K562 (cell line): ENCODE measurements at regions not wholly inside any gene's neighbourhood (a gene's known extent, or its start where the extent isn't known, plus 50 kb on each side); places are given as distances from the start of the nearest gene placed in this dataset.

Source experiments
- ATAC-seq: fragments of 200-7000 bp; cut with Tn5 transposase; 3 replicates; pipeline ENCODE4 v1.9.1; 2020; ENCODE audit warnings: moderate library complexity
- BruUV-seq: library from RNA; stranded (reverse); fragments of 400-500 nt; replicated peaks from 2 replicates; lab custom pipeline; 2021; lab: Mats Ljungman, UMichigan
- CTCF ChIA-PET: fragments of 300-600 bp; formaldehyde crosslinking; extraction: SDS; loops from one replicate; lab custom pipeline; 2021; ENCODE audit warnings: low intra/inter-chr PET ratio; lab: Yijun Ruan, JAX
- POLR2A ChIA-PET: fragments of 300-600, 350-650 bp; sonication (Branson Sonifier 250); formaldehyde crosslinking; extraction: SDS; loops from one replicate; lab custom pipeline; 2021; ENCODE audit warnings: antibody characterized with exemption, inconsistent platforms; lab: Yijun Ruan, JAX
- DNase-seq, 4 experiments: peaks; one replicate each; pipeline versions ENCODE4 v3.0.0 to v3.0.0-alpha.2; 2011 to 2018; ENCODE audit warnings: low spot score in 3 of 4, mixed read lengths in 3 of 4; ENCODE audit errors: extremely low read depth in 1 of 4
- FAIRE-seq: peaks from 2 replicates; lab custom pipeline; 2011; peaks lifted over from hg19 to GRCh38; lab: Jason Lieb, UNC
- H2AFZ ChIP-seq: 2 replicates; pipeline ENCODE4 v1.6.0; 2011; ENCODE audit warnings: low read depth, low read length, control low read depth, inconsistent platforms
- H3K27ac ChIP-seq: fragments of 200-600 bp; 3 replicates; pipeline ENCODE4 v1.8.0; 2011; ENCODE audit warnings: low read depth, mild to moderate bottlenecking, control low read depth, inconsistent platforms, low read length, moderate library complexity, mixed read lengths; ENCODE audit errors: extremely low read depth
- H3K27me3 ChIP-seq, 2 experiments: fragments of 300-600 bp in 1 of 2; 2 replicates in 1 of 2; 3 replicates in 1 of 2; pipeline versions ENCODE4 v1.6.0 to v1.8.0; 2011; ENCODE audit warnings: inconsistent platforms in 2 of 2, low read length in 2 of 2, mild to moderate bottlenecking in 1 of 2, mixed read lengths in 1 of 2, moderate library complexity in 1 of 2; ENCODE audit not compliant: control insufficient read depth in 2 of 2, insufficient read depth in 2 of 2
- H3K36me3 ChIP-seq: fragments of 300-600 bp; 3 replicates; pipeline ENCODE4 v1.8.0; 2011; ENCODE audit warnings: mild to moderate bottlenecking, low read length, inconsistent platforms; ENCODE audit not compliant: control insufficient read depth, insufficient read depth
- H3K4me1 ChIP-seq, 2 experiments: fragments of 200-600 bp in 1 of 2; replicated peaks in 1 of 2; 2 replicates in 1 of 2; 3 replicates in 1 of 2; pipeline versions ENCODE4 v1.5.1 to v1.8.0; 2011; ENCODE audit warnings: inconsistent platforms in 2 of 2, low read length in 2 of 2, mild to moderate bottlenecking in 1 of 2, mixed read lengths in 1 of 2, moderate library complexity in 1 of 2; ENCODE audit not compliant: control insufficient read depth in 2 of 2, insufficient read depth in 2 of 2
- H3K4me2 ChIP-seq: 2 replicates; pipeline ENCODE4 v1.6.1; 2011; ENCODE audit warnings: low read length, control low read depth, inconsistent platforms, mixed read lengths; ENCODE audit not compliant: insufficient read depth
- H3K4me3 ChIP-seq: fragments of 200-600 bp; sonication (generic), shearing (Covaris generic); 2 replicates; pipeline ENCODE4 v1.5.1; 2016; ENCODE audit warnings: control low read depth, inconsistent platforms
- H3K79me2 ChIP-seq: fragments of 200-600 bp; 3 replicates; pipeline ENCODE4 v1.8.0; 2011; ENCODE audit warnings: low read length, inconsistent platforms; ENCODE audit not compliant: control insufficient read depth, insufficient read depth
- H3K9ac ChIP-seq, 2 experiments: 2 replicates each; pipeline versions ENCODE4 v1.6.0 to v1.6.1; 2011; ENCODE audit warnings: low read depth in 2 of 2, low read length in 2 of 2, control low read depth in 1 of 2, inconsistent platforms in 1 of 2, mild to moderate bottlenecking in 1 of 2, mixed read lengths in 1 of 2; ENCODE audit not compliant: insufficient read depth in 1 of 2
- H3K9me1 ChIP-seq: one replicate; pipeline ENCODE4 v1.6.0; 2011; ENCODE audit warnings: inconsistent platforms, mild to moderate bottlenecking, low read length, moderate library complexity; ENCODE audit not compliant: control insufficient read depth, insufficient read depth
- H3K9me3 ChIP-seq: replicated peaks from 2 replicates; pipeline ENCODE4 v1.5.1; 2011; ENCODE audit warnings: low read depth, low read length, inconsistent platforms; ENCODE audit not compliant: control insufficient read depth, insufficient read depth
- H4K20me1 ChIP-seq: replicated peaks from 2 replicates; pipeline ENCODE4 v1.6.1; 2011; ENCODE audit warnings: low read length, inconsistent platforms, mixed read lengths; ENCODE audit not compliant: control insufficient read depth, insufficient read depth
- MEIS2 ChIP-seq: fragments of 450-650 bp; IDR thresholded peaks from 2 replicates; pipeline ENCODE4 v1.6.1; 2014; ENCODE audit warnings: mild to moderate bottlenecking; ENCODE audit not compliant: partially characterized antibody
- NR2C1 ChIP-seq, 2 experiments: fragments of 450-650 bp; IDR thresholded peaks; 2 replicates each; pipeline ENCODE4 v1.6.1; 2017; ENCODE audit warnings: mild to moderate bottlenecking in 2 of 2, antibody characterized with exemption in 1 of 2, inconsistent platforms in 1 of 2, missing compliant biosample characterization in 1 of 2, missing genetic modification characterization in 1 of 2
- PBX2 ChIP-seq, 2 experiments: IDR thresholded peaks in 1 of 2; conservative IDR thresholded peaks in 1 of 2; 2 replicates each; pipeline ENCODE4 v1.6.1; 2016; ENCODE audit warnings: low read depth in 2 of 2, mild to moderate bottlenecking in 1 of 2, missing compliant biosample characterization in 1 of 2, missing genetic modification characterization in 1 of 2, moderate library complexity in 1 of 2
- PKNOX1 ChIP-seq: fragments of 450-650 bp; IDR thresholded peaks from 2 replicates; pipeline ENCODE4 v1.6.1; 2016
- WGBS: fragments of 100-300 bp; shearing (Covaris generic); methylation state at CpG from one replicate; pipeline ENCODE4 v1.1.6; 2016; ENCODE audit warnings: low coverage, mixed read lengths; ENCODE audit not compliant: insufficient coverage; ENCODE audit errors: missing lambda C conversion rate; 5-methylcytosine and 5-hydroxymethylcytosine counted together
- in situ Hi-C: fragments of 300-500 bp; cut with MboI; formaldehyde crosslinking; loops from 4 replicates; pipeline ENCODE4 v1.15.0; 2018; ENCODE audit warnings: inconsistent platforms, mixed read lengths
- intact Hi-C: fragments of 100-400 bp; cut with micrococcal nuclease; formaldehyde crosslinking; loops from 2 replicates; pipeline ENCODE4 v1.14.2; 2022

- Histone ChIP-seq H3K27ac (0 out of 3 replicates have a peak overlapping the region, but pooled peaks have one; percentile 1), H3K9ac (no peak overlapping the region), H3K9me3 (no peaks in the 10 kb centered on the region), H3K4me1 (peaks cover 10 to 25% of the 10 kb centered on the region in 2 experiments)
- POLR2A ChIA-PET = interaction anchor here (0.7 kb wide), 2 partner anchors 18 to 288 kb away, joined by 3 read pairs; no protein-coding TSS in a partner anchor
- in situ Hi-C loops = loop anchor here (5.0 to 10.0 kb wide), 2 partner anchors 79 to 188 kb away; partner anchors contain the start of gene BBS10
- WGBS = 100% methylated on average over 1 of the region's 1 CpG
- no peak for TF ChIP-seq PBX2 (CRISPR knock-in tag; IDR thresholded peaks at IDR 0.05; ENCODE audit: low read depth)
- TF ChIP-seq PBX2 (tag; conservative IDR thresholded peaks at IDR 0.05; ENCODE audit: low read depth) = peak; percentile 72
- TF ChIP-seq NR2C1 (IDR thresholded peaks at IDR 0.05) = no peak
- TF ChIP-seq NR2C1 (tag; IDR thresholded peaks at IDR 0.05) = no peak
- TF ChIP-seq PKNOX1 = peak; percentile 43; the same call in 1 of the 2 replicates
- TF ChIP-seq MEIS2 = peak; percentile 77
- TF ChIP-seq, all 486 proteins: peak for 3
- H3K4me3 ChIP-seq = no peak overlapping the region
- no peaks in the 10 kb centered on the region for H3K79me2 ChIP-seq
- peak overlapping the region; percentile 55 for H2AFZ ChIP-seq
- H3K36me3 ChIP-seq = no peaks in the 10 kb centered on the region
- H3K4me2 ChIP-seq = no peak overlapping the region
- BruUV-seq = no TSS peak
- no peaks in the 10 kb centered on the region for H4K20me1 ChIP-seq
- no peaks in the 10 kb centered on the region for H3K9me1 ChIP-seq
- H3K27me3 ChIP-seq = no peaks in the 10 kb centered on the region
- DNase-seq = no peak
- intact Hi-C loops = loop anchor here (5.0 kb wide), 1 partner anchor 44 kb away; no protein-coding TSS in a partner anchor
- CTCF ChIA-PET = no interaction called here
- no peak for FAIRE-seq
- ATAC-seq = no peak
These were observed 71.8 kb upstream of the NAP1L1 start for GRCh38 chr12:76156314-76156713.
